Endothelial cell of umbilical vein (primary cell): ENCODE measurements at regions not wholly inside any gene's neighbourhood (a gene's known extent, or its start where the extent isn't known, plus 50 kb on each side); places are given as distances from the start of the nearest gene placed in this dataset.

Experiments
- BruUV-seq: library from RNA; stranded (reverse); fragments of 400-500 nt; replicated peaks from 2 replicates; lab custom pipeline; 2021; lab: Mats Ljungman, UMichigan
- CTCF ChIA-PET: fragments of 300-600, 350-600 bp; sonication (Branson Sonifier 250); formaldehyde crosslinking; loops from one replicate; lab custom pipeline; 2021; ENCODE audit warnings: antibody characterized with exemption, inconsistent platforms; lab: Charles Lee
- POLR2A ChIA-PET: fragments of 300-600, 350-600 bp; sonication (Branson Sonifier 250); formaldehyde crosslinking; loops from one replicate; lab custom pipeline; 2021; ENCODE audit warnings: antibody characterized with exemption, inconsistent platforms; lab: Charles Lee
- DNase-seq: peaks from one replicate; pipeline ENCODE4 v3.0.0-alpha.2; 2011; ENCODE audit warnings: low read depth, low spot score
- FAIRE-seq: peaks from 2 replicates; lab custom pipeline; 2011; peaks lifted over from hg19 to GRCh38; lab: Jason Lieb, UNC
- H2AFZ ChIP-seq: 2 replicates; pipeline ENCODE4 v1.6.0; 2012; ENCODE audit warnings: low read depth, low read length, control low read depth, inconsistent platforms
- H3K27ac ChIP-seq: 2 replicates; pipeline ENCODE4 v1.5.1; 2011; ENCODE audit warnings: low read depth, mild to moderate bottlenecking, control low read depth, low read length, moderate library complexity; ENCODE audit not compliant: insufficient read depth
- H3K27me3 ChIP-seq, 2 experiments: 2 replicates each; pipeline versions ENCODE4 v1.6.0 to v1.6.1; 2011; ENCODE audit warnings: low read length in 2 of 2, mixed read lengths in 1 of 2; ENCODE audit not compliant: control insufficient read depth in 2 of 2, insufficient read depth in 2 of 2
- H3K36me3 ChIP-seq, 2 experiments: 2 replicates in 1 of 2; 3 replicates in 1 of 2; pipeline ENCODE4 v1.5.1; 2011; ENCODE audit warnings: low read length in 2 of 2, mild to moderate bottlenecking in 1 of 2, moderate library complexity in 1 of 2; ENCODE audit not compliant: control insufficient read depth in 2 of 2, insufficient read depth in 2 of 2; ENCODE audit errors: extremely low read depth in 1 of 2
- H3K4me1 ChIP-seq: 3 replicates; pipeline ENCODE4 v1.5.1; 2011; ENCODE audit warnings: mild to moderate bottlenecking, low read length; ENCODE audit not compliant: control insufficient read depth, insufficient read depth; ENCODE audit errors: extremely low read depth
- H3K4me2 ChIP-seq: 2 replicates; pipeline ENCODE4 v1.6.1; 2011; ENCODE audit warnings: low read length, control low read depth, mixed read lengths; ENCODE audit not compliant: insufficient read depth
- H3K4me3 ChIP-seq, 3 experiments: fragments of 200-600 bp in 1 of 3; sonication (generic), shearing (Covaris generic) in 1 of 3; replicated peaks in 1 of 3; 2 replicates each; pipeline ENCODE4 v1.5.1; 2011 to 2016; ENCODE audit warnings: control low read depth in 3 of 3, low read length in 3 of 3, mild to moderate bottlenecking in 2 of 3, inconsistent platforms in 1 of 3, low read depth in 1 of 3, moderate library complexity in 1 of 3; ENCODE audit not compliant: insufficient read depth in 1 of 3
- H3K79me2 ChIP-seq: 2 replicates; pipeline ENCODE4 v1.6.0; 2012; ENCODE audit warnings: low read length, inconsistent platforms; ENCODE audit not compliant: control insufficient read depth, insufficient read depth
- H3K9ac ChIP-seq: replicated peaks from 2 replicates; pipeline ENCODE3; 2011; ENCODE audit warnings: low read length, control low read depth; ENCODE audit not compliant: insufficient read depth; ENCODE audit errors: extremely low read depth
- H3K9me1 ChIP-seq: replicated peaks from 3 replicates; pipeline ENCODE4 v1.6.0; 2011; ENCODE audit warnings: mild to moderate bottlenecking, low read length; ENCODE audit not compliant: control insufficient read depth, insufficient read depth; ENCODE audit errors: extremely low read depth
- H3K9me3 ChIP-seq: replicated peaks from 2 replicates; pipeline ENCODE4 v1.5.1; 2012; ENCODE audit warnings: low read length, inconsistent platforms; ENCODE audit not compliant: control insufficient read depth, insufficient read depth
- H4K20me1 ChIP-seq: replicated peaks from 2 replicates; pipeline ENCODE3; 2011; ENCODE audit warnings: mild to moderate bottlenecking, low read length; ENCODE audit not compliant: control insufficient read depth, insufficient read depth; ENCODE audit errors: extremely low read depth
- EZH2 ChIP-seq: IDR thresholded peaks from 2 replicates; pipeline ENCODE4 v1.6.1; 2012; ENCODE audit warnings: borderline replicate concordance, low read depth, mild to moderate bottlenecking, moderate library complexity, low read length, inconsistent platforms; ENCODE audit not compliant: severe bottlenecking
- FOS ChIP-seq: IDR thresholded peaks from 2 replicates; pipeline ENCODE4 v1.6.1; 2011; ENCODE audit warnings: mild to moderate bottlenecking, low read length, moderate library complexity, borderline replicate concordance; ENCODE audit not compliant: insufficient read depth
- GATA2 ChIP-seq: IDR thresholded peaks from 2 replicates; pipeline ENCODE4 v1.7.0; 2011; ENCODE audit warnings: low read depth, mild to moderate bottlenecking, moderate library complexity, mixed read lengths, low read length; ENCODE audit not compliant: insufficient read length, insufficient read depth
- JUN ChIP-seq: IDR thresholded peaks from 2 replicates; pipeline ENCODE4 v1.6.1; 2011; ENCODE audit warnings: borderline replicate concordance, low read depth; ENCODE audit not compliant: insufficient read length, insufficient read depth
- MYC ChIP-seq: IDR thresholded peaks from one replicate; pipeline ENCODE4 v1.6.1; 2011; ENCODE audit warnings: mild to moderate bottlenecking, low read depth, low read length
- POLR2A ChIP-seq: IDR thresholded peaks from 2 replicates; pipeline ENCODE4 v1.6.1; 2012; ENCODE audit warnings: low read depth, mild to moderate bottlenecking, control low read depth, low read length
- POLR2AphosphoS5 ChIP-seq: IDR thresholded peaks from 2 replicates; pipeline ENCODE4 v1.6.1; 2012; ENCODE audit warnings: low read depth, mild to moderate bottlenecking, control low read depth, low read length, moderate library complexity; ENCODE audit not compliant: insufficient read depth
- dilution Hi-C: fragments of 300-500 bp; cut with MboI; formaldehyde crosslinking; loops from one replicate; pipeline ENCODE4 v1.15.0; 2019; ENCODE audit warnings: low sequenced_read_pairs; ENCODE audit not compliant: extremely low pct_ligation_motif_present
- intact Hi-C: fragments of 100-400 bp; cut with micrococcal nuclease; formaldehyde crosslinking; loops from one replicate; pipeline ENCODE4 v1.10.0; 2022
- TF ChIP-seq, protein P1 (sequence below), 2 donors: IDR thresholded peaks; 1 replicate in 1 of 2; 2 replicates in 1 of 2; pipeline ENCODE4 v1.5.1; 2011; ENCODE audit warnings: low read length in 2 of 2, mild to moderate bottlenecking in 2 of 2, moderate library complexity in 2 of 2, control low read depth in 1 of 2, inconsistent platforms in 1 of 2, low read depth in 1 of 2; ENCODE audit not compliant: insufficient read depth in 1 of 2; ENCODE audit errors: extremely low read depth in 1 of 2
- TF ChIP-seq, protein P2 (sequence below): IDR thresholded peaks from 2 replicates; pipeline ENCODE4 v1.6.1; 2011; ENCODE audit not compliant: insufficient read depth, insufficient read length

DNA sequence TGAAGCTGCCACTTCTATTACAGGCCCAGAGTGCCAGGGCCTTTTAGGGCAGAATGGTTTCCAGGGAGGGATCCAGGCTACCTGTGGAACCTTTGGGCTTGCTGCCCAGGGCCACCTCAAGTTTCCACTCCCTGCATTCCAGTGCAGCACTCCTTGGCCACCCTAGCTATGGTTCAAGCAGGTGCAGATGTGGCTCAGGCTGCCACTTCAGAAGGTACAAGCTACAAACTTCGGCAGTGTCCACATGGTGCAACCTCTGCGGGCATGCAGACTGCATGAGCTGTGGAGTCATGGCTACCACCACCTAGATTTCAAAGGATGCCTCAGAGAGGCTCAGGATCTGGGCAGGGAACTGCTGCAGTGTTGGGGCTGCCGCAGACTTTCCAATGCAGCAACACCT lies 248.1 kb upstream of the UBE2E3 start:
- Histone ChIP-seq H3K79me2 (no peaks in the 10 kb centered on the region), H3K27ac (no peak overlapping the region), H3K4me3 (no peak overlapping the region), H3K4me1 (no peaks in the 10 kb centered on the region), H3K9me1 (no peaks in the 10 kb centered on the region), H2AFZ (no peak overlapping the region), H3K9ac (no peak overlapping the region), H3K27me3 (no peaks in the 10 kb centered on the region), H3K4me2 (no peak overlapping the region), H3K36me3 (no peaks in the 10 kb centered on the region), H4K20me1 (no peaks in the 10 kb centered on the region), H3K9me3 (no peaks in the 10 kb centered on the region)
- ChIA-PET CTCF (no interaction called here), POLR2A (no interaction called here)
- no peak for TF ChIP-seq MYC
- TF ChIP-seq EZH2: no peak
- TF ChIP-seq POLR2AphosphoS5: no peak
- intact Hi-C loops: no loop called here
- FAIRE-seq (no peak), DNase-seq (no peak)
- BruUV-seq: no TSS peak
- dilution Hi-C loops: no loop called here

DNA sequence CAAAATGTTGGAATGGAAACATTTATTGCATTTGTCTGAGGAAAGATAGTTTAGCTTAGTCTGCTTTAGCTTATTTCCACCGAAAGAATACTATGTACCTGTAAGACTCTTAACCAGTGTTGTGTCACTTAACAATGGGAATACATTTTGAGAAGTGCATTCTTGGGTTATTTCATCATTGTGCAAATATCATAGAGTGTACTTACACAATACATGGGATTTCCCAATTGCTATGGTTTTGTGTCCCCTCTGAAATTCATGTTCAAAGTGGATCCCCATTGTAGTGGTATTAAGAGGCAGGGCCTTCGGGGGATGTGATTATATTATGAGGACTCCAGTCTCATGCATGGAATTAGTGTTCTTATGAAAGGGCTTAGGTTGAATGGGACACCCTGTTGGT lies 249.4 kb upstream of the UBE2E3 start:
- Histone ChIP-seq H3K27me3 (no peaks in the 10 kb centered on the region), H3K27ac (no peak overlapping the region), H3K9me3 (no peaks in the 10 kb centered on the region), H3K4me3 (no peak overlapping the region), H4K20me1 (no peaks in the 10 kb centered on the region), H2AFZ (no peak overlapping the region), H3K9me1 (no peaks in the 10 kb centered on the region), H3K79me2 (no peaks in the 10 kb centered on the region), H3K4me2 (no peak overlapping the region), H3K4me1 (no peaks in the 10 kb centered on the region), H3K36me3 (no peaks in the 10 kb centered on the region), H3K9ac (no peak overlapping the region)
- CTCF ChIA-PET: no interaction called here
- TF ChIP-seq, protein P1, sequence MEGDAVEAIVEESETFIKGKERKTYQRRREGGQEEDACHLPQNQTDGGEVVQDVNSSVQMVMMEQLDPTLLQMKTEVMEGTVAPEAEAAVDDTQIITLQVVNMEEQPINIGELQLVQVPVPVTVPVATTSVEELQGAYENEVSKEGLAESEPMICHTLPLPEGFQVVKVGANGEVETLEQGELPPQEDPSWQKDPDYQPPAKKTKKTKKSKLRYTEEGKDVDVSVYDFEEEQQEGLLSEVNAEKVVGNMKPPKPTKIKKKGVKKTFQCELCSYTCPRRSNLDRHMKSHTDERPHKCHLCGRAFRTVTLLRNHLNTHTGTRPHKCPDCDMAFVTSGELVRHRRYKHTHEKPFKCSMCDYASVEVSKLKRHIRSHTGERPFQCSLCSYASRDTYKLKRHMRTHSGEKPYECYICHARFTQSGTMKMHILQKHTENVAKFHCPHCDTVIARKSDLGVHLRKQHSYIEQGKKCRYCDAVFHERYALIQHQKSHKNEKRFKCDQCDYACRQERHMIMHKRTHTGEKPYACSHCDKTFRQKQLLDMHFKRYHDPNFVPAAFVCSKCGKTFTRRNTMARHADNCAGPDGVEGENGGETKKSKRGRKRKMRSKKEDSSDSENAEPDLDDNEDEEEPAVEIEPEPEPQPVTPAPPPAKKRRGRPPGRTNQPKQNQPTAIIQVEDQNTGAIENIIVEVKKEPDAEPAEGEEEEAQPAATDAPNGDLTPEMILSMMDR (IDR thresholded peaks at IDR 0.05; ENCODE audit: extremely low read depth in 1 of 2, insufficient read depth in 1 of 2, low read depth in 1 of 2, low read length in 2 of 2): no peak
- no peak for TF ChIP-seq FOS
- TF ChIP-seq, protein P2, sequence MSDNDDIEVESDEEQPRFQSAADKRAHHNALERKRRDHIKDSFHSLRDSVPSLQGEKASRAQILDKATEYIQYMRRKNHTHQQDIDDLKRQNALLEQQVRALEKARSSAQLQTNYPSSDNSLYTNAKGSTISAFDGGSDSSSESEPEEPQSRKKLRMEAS: no peak
- TF ChIP-seq POLR2A: no peak
- no peak for TF ChIP-seq MYC
- no peak for TF ChIP-seq POLR2AphosphoS5
- no peak for TF ChIP-seq JUN
- TF ChIP-seq GATA2: no peak
- TF ChIP-seq EZH2: no peak
- FAIRE-seq: no peak
- intact Hi-C loops: no loop called here
- no TSS peak for BruUV-seq
- dilution Hi-C loops: no loop called here
- no peak for DNase-seq
- POLR2A ChIA-PET: no interaction called here
